ENCODE measurements at regions not wholly inside any gene's neighbourhood (a gene's known extent, or its start where the extent isn't known, plus 50 kb on each side); places are given as distances from the start of the nearest gene placed in this dataset.

DNA sequence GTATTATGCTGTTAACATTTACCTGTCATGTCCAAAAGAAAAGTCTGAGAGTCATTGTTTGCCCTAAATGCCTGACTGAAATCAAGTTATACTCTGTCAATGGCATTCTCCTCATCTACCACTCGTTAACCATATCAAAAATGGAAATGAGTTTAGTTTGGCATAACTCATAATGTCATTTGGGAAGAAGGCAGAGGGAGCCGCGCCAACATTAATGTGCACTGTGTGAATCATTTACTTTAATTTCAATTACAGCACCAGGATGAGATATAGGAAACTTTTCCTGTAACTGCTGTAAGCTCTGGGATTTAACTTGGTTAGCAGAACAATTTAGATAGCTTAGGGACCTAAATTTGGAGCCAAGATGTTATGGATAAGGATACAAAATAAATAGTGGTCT is 871.2 kb upstream of the POU3F3 start:
- ATAC-seq = no peak

More for the DNA sequence above, 871.2 kb upstream of the POU3F3 start:
- H3K9me3 ChIP-seq (ENCODE audit: control insufficient read depth in 1 of 2, insufficient read depth in 1 of 2, low read depth in 1 of 2, low read length in 2 of 2) = peaks cover 12 to 13% of the 10 kb centered on the region in 2 experiments; a peak in 2 of 4 replicates
- BruUV-seq (replicated peaks) = no TSS peak
- no peak overlapping the region for H2AFZ ChIP-seq (ENCODE audit: low read depth, low read length, poor library complexity, severe bottlenecking)
- H3K4me3 ChIP-seq (replicated peaks in 1 of 2; ENCODE audit: low read depth in 1 of 2, low read length in 2 of 2) = no peak overlapping the region
- CTCF ChIA-PET = no interaction called here
- H3K36me3 ChIP-seq (ENCODE audit: control insufficient read depth in 1 of 2, insufficient read depth in 2 of 2, low read length in 2 of 2) = no peaks in the 10 kb centered on the region
- RAD21 ChIA-PET (ENCODE audit: low non-redundant PET in 1 of 2, low total read pairs in 2 of 2, uncharacterized antibody in 2 of 2, unreplicated experiment in 2 of 2) = no interaction called here
- no peaks in the 10 kb centered on the region for H3K9me2 ChIP-seq (ENCODE audit: insufficient read depth)
- H3K27ac ChIP-seq (ENCODE audit: low read depth, low read length) = no peak overlapping the region
- POLR2A ChIA-PET = no interaction called here
- intact Hi-C loops (cut with micrococcal nuclease) = no loop called here
- DNase-seq (ENCODE audit: low read depth, low spot score) = no peak
- no peaks in the 10 kb centered on the region for H3K79me2 ChIP-seq (ENCODE audit: insufficient read depth, low read length)
- no peaks in the 10 kb centered on the region for H3K27me3 ChIP-seq (ENCODE audit: insufficient read depth, low read length)
- H3K4me1 ChIP-seq (ENCODE audit: control insufficient read depth in 1 of 2, insufficient read depth in 2 of 2, low read length in 2 of 2) = no peaks in the 10 kb centered on the region
- TF ChIP-seq, protein P1, sequence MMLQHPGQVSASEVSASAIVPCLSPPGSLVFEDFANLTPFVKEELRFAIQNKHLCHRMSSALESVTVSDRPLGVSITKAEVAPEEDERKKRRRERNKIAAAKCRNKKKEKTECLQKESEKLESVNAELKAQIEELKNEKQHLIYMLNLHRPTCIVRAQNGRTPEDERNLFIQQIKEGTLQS (IDR thresholded peaks at IDR 0.05) = no peak
- TF ChIP-seq EGR1 (IDR thresholded peaks at IDR 0.05; ENCODE audit: low read depth) (no peak), CEBPB (IDR thresholded peaks at IDR 0.05; ENCODE audit: low read depth) (no peak), ELF1 (IDR thresholded peaks at IDR 0.05; ENCODE audit: borderline replicate concordance, low read depth) (no peak), ZFX (IDR thresholded peaks at IDR 0.05) (no peak), MAX (IDR thresholded peaks at IDR 0.05) (no peak), SRF (IDR thresholded peaks at IDR 0.05; ENCODE audit: low read depth) (no peak), ZBTB33 (IDR thresholded peaks at IDR 0.05; ENCODE audit: extremely low read depth, insufficient replicate concordance, low read length) (no peak), EZH2phosphoT487 (IDR thresholded peaks at IDR 0.05; ENCODE audit: borderline replicate concordance) (no peak), EZH2 (IDR thresholded peaks at IDR 0.05) (no peak)
- TF ChIP-seq, protein P2, sequence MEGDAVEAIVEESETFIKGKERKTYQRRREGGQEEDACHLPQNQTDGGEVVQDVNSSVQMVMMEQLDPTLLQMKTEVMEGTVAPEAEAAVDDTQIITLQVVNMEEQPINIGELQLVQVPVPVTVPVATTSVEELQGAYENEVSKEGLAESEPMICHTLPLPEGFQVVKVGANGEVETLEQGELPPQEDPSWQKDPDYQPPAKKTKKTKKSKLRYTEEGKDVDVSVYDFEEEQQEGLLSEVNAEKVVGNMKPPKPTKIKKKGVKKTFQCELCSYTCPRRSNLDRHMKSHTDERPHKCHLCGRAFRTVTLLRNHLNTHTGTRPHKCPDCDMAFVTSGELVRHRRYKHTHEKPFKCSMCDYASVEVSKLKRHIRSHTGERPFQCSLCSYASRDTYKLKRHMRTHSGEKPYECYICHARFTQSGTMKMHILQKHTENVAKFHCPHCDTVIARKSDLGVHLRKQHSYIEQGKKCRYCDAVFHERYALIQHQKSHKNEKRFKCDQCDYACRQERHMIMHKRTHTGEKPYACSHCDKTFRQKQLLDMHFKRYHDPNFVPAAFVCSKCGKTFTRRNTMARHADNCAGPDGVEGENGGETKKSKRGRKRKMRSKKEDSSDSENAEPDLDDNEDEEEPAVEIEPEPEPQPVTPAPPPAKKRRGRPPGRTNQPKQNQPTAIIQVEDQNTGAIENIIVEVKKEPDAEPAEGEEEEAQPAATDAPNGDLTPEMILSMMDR (IDR thresholded peaks at IDR 0.05 in 2 of 3, conservative IDR thresholded peaks at IDR 0.05 in 1 of 3; ENCODE audit: borderline replicate concordance in 1 of 3, insufficient read depth in 1 of 3, low read depth in 2 of 3, low read length in 2 of 3) = no peak
- TF ChIP-seq, protein P3, sequence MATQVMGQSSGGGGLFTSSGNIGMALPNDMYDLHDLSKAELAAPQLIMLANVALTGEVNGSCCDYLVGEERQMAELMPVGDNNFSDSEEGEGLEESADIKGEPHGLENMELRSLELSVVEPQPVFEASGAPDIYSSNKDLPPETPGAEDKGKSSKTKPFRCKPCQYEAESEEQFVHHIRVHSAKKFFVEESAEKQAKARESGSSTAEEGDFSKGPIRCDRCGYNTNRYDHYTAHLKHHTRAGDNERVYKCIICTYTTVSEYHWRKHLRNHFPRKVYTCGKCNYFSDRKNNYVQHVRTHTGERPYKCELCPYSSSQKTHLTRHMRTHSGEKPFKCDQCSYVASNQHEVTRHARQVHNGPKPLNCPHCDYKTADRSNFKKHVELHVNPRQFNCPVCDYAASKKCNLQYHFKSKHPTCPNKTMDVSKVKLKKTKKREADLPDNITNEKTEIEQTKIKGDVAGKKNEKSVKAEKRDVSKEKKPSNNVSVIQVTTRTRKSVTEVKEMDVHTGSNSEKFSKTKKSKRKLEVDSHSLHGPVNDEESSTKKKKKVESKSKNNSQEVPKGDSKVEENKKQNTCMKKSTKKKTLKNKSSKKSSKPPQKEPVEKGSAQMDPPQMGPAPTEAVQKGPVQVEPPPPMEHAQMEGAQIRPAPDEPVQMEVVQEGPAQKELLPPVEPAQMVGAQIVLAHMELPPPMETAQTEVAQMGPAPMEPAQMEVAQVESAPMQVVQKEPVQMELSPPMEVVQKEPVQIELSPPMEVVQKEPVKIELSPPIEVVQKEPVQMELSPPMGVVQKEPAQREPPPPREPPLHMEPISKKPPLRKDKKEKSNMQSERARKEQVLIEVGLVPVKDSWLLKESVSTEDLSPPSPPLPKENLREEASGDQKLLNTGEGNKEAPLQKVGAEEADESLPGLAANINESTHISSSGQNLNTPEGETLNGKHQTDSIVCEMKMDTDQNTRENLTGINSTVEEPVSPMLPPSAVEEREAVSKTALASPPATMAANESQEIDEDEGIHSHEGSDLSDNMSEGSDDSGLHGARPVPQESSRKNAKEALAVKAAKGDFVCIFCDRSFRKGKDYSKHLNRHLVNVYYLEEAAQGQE (IDR thresholded peaks at IDR 0.05; ENCODE audit: low read depth) = no peak
- no peak overlapping the region for H3K4me2 ChIP-seq (ENCODE audit: low read length)
- H3K9ac ChIP-seq (ENCODE audit: low read length) = no peak overlapping the region
- H4K20me1 ChIP-seq (ENCODE audit: insufficient read depth) = no peaks in the 10 kb centered on the region
